Stimulated activated memory B cell treated with anti-CD40 and anti-IgM and Interleukin-4, amounts not matched to agents 10 μg/mL and 1 μg/mL and 100 μg/mL, for 72 hours (primary cell): ENCODE measurements at regions not wholly inside any gene's neighbourhood (a gene's known extent, or its start where the extent isn't known, plus 50 kb on each side); places are given as distances from the start of the nearest gene placed in this dataset.

ENCODE experiments used
- ATAC-seq: fragments of 150-1000 bp; cut with Tn5 transposase; 2 replicates; pipeline ENCODE4 v1.10.0; 2021
- H3K27ac Mint-ChIP-seq: one replicate; pipeline ENCODE4 v1.8.0; 2022; ENCODE audit warnings: mild to moderate bottlenecking, mixed read lengths
- H3K27me3 Mint-ChIP-seq: one replicate; pipeline ENCODE4 v1.8.0; 2022; ENCODE audit warnings: mixed read lengths
- H3K36me3 Mint-ChIP-seq: one replicate; pipeline ENCODE4 v1.8.0; 2022; ENCODE audit warnings: mixed read lengths
- H3K4me1 Mint-ChIP-seq: one replicate; pipeline ENCODE4 v1.8.0; 2022; ENCODE audit warnings: mixed read lengths
- H3K4me3 Mint-ChIP-seq: one replicate; pipeline ENCODE4 v1.8.0; 2022; ENCODE audit warnings: mild to moderate bottlenecking, moderate library complexity, mixed read lengths
- H3K9me3 Mint-ChIP-seq: one replicate; pipeline ENCODE4 v1.8.0; 2022; ENCODE audit warnings: mixed read lengths

GRCh38 chr22:48640890-48641841, 1186.5 kb downstream of the BRD1 start:
- H3K27ac Mint-ChIP-seq, result no peak overlapping the region
- H3K36me3 Mint-ChIP-seq, result no peaks in the 10 kb centered on the region
- H3K27me3 Mint-ChIP-seq, result no peaks in the 10 kb centered on the region
- no peak overlapping the region for H3K4me3 Mint-ChIP-seq
- no peaks in the 10 kb centered on the region for H3K4me1 Mint-ChIP-seq
- no peaks in the 10 kb centered on the region for H3K9me3 Mint-ChIP-seq
- ATAC-seq, result no peak

DNA sequence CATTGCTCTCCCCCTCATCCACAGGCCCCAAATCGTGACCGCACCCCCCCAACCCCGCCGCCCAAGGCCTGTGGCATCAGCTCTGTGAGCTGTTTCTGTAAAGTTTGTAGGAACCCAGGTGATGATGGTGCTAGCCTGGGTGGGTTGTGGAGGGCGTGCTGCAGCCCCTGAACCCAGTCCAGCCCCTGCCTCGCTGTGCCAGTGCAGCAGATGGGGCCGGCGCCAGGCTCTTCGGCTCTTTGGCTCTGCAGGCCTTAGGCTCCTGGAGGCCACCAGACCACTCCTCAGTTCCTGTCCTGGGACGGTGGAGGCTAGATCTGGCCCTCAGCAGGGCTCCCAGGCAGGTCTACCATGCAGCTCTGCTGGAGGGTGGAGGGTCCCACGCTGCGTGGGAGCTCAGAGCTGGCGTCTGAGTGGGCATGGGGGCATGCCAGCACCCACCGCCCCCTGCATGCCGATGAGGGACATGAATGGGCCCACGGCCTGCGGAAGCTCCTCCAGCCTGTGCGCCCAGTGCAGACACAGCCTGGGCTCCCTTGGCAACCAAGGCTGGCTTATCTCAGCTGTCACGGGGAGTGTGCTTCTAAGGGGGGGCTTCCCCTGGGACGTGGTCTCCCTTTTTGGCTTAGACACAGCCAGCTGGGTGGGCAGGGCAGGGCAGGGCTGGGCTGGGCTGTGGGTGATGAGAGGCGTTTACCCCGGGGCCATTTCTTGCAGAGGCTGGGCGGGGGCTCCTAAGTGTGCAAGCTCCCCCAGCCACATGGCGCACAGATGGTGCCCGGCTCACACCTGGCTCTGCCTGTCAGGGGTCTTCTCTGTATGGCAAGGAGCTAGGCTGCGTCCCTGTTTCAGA, 1187.6 kb downstream of the BRD1 start:
- Mint-ChIP-seq H3K36me3 (no peaks in the 10 kb centered on the region), H3K27ac (no peak overlapping the region), H3K9me3 (no peaks in the 10 kb centered on the region), H3K4me3 (no peak overlapping the region), H3K4me1 (no peaks in the 10 kb centered on the region), H3K27me3 (no peaks in the 10 kb centered on the region)
- no peak for ATAC-seq

DNA sequence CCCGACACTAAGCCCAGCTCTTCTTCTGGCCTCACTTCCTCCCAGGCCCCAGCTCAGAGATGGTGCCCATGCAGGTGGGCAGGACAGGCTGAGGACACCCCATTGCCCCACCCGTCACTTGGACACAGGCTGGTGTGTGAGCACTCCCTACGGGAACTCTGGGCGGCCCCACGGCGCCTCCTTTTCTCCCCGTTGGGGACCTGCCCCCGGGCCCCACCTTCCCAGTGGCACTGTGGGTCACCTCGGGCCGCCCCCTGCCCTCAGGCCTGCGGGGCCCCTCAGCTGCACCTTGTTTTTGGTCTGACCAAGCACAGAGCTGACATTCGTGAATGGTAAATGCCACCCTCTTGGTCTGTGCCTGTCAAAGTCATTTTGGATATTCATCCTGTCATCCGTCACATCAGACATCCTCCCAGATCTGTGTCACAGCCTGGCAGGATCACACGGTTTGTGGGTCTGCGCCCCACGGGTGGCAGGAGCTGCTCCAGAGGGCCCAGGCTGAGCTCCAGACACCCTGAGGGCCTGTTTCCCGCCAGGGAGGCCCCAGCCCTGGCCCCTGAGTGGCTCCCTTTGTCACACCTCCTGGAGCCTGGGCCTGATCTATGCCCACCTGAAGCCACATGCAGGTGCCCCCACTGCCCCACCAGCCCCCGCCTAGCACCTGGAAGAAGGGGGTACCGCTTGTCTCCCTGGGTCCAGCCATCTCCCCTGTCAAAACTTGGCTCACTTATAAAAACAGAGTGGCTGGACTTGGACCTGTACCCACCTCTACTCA, 1188.5 kb downstream of the BRD1 start:
- Mint-ChIP-seq H3K27me3 (no peaks in the 10 kb centered on the region), H3K27ac (no peak overlapping the region), H3K9me3 (no peaks in the 10 kb centered on the region), H3K4me1 (no peaks in the 10 kb centered on the region), H3K36me3 (no peaks in the 10 kb centered on the region), H3K4me3 (no peak overlapping the region)
- no peak for ATAC-seq

- Mint-ChIP-seq H3K27ac (no peak overlapping the region), H3K9me3 (no peaks in the 10 kb centered on the region), H3K36me3 (no peaks in the 10 kb centered on the region), H3K4me1 (no peaks in the 10 kb centered on the region), H3K27me3 (no peaks in the 10 kb centered on the region), H3K4me3 (no peak overlapping the region)
- ATAC-seq, result no peak
These were observed 1190.4 kb downstream of the BRD1 start for GRCh38 chr22:48637231-48637630.

GRCh38 chr22:48636746-48637145, 1190.9 kb downstream of the BRD1 start:
- H3K27ac Mint-ChIP-seq, result no peak overlapping the region
- H3K27me3 Mint-ChIP-seq, result no peaks in the 10 kb centered on the region
- no peaks in the 10 kb centered on the region for H3K9me3 Mint-ChIP-seq
- no peaks in the 10 kb centered on the region for H3K36me3 Mint-ChIP-seq
- ATAC-seq, result no peak
- H3K4me1 Mint-ChIP-seq, result no peaks in the 10 kb centered on the region
- H3K4me3 Mint-ChIP-seq, result no peak overlapping the region

GRCh38 chr22:48635816-48636215, 1191.9 kb downstream of the BRD1 start:
- Mint-ChIP-seq H3K27ac (no peak overlapping the region), H3K4me3 (no peak overlapping the region), H3K27me3 (no peaks in the 10 kb centered on the region), H3K4me1 (no peaks in the 10 kb centered on the region), H3K36me3 (no peaks in the 10 kb centered on the region), H3K9me3 (no peaks in the 10 kb centered on the region)
- no peak for ATAC-seq

- Mint-ChIP-seq H3K27me3 (no peaks in the 10 kb centered on the region), H3K4me1 (no peaks in the 10 kb centered on the region), H3K27ac (no peak overlapping the region), H3K36me3 (no peaks in the 10 kb centered on the region), H3K9me3 (no peaks in the 10 kb centered on the region), H3K4me3 (no peak overlapping the region)
- ATAC-seq, result no peak
These were observed 1192.6 kb downstream of the BRD1 start for GRCh38 chr22:48635031-48635430.

DNA sequence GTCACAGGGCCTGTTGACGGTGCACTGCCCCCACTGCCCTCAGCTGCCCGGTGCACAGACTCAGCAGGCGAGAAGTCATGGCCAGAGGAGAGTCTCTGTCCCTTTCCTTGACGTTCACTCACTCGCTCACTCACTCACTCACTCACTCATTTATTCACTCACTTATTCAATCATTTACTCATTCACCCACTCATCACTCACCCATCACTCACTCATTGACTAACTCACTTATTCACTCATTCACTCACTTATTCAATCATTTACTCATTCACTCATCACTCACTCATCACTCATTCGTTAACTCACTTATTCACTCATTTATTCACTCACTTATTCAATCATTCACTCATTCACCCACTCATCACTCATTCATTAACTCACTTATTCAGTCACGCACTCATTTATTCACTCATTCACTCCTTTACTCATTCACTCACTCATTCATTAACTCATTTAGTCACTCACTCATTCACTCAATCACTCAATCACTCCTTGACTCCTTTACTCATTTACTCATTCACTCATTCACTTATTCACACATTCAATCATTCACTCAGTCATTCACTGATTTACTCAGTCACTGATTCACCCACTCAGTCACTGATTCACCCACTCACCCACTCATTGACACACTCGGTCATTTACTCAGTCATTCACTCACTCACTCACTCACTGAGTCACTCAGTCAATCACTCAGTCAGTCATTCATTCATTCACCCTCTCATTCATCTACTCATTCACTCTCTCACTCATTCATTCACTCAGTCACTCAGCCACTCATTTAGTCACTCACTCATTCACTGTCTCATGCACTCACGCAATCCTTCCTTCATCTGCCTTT, 1193.5 kb downstream of the BRD1 start:
- Mint-ChIP-seq H3K27ac (no peak overlapping the region), H3K27me3 (no peaks in the 10 kb centered on the region), H3K4me3 (no peak overlapping the region), H3K4me1 (no peaks in the 10 kb centered on the region), H3K36me3 (no peaks in the 10 kb centered on the region), H3K9me3 (no peaks in the 10 kb centered on the region)
- ATAC-seq, result no peak

- Mint-ChIP-seq H3K4me1 (no peaks in the 10 kb centered on the region), H3K27me3 (no peaks in the 10 kb centered on the region), H3K36me3 (no peaks in the 10 kb centered on the region), H3K4me3 (no peak overlapping the region), H3K27ac (no peak overlapping the region), H3K9me3 (no peaks in the 10 kb centered on the region)
- peak; percentile 3 for ATAC-seq
These were observed 1194.9 kb downstream of the BRD1 start for GRCh38 chr22:48632646-48633246.

- Mint-ChIP-seq H3K4me1 (no peaks in the 10 kb centered on the region), H3K36me3 (no peaks in the 10 kb centered on the region), H3K9me3 (no peaks in the 10 kb centered on the region), H3K27ac (no peak overlapping the region), H3K27me3 (no peaks in the 10 kb centered on the region), H3K4me3 (no peak overlapping the region)
- peak; percentile 28 for ATAC-seq
These were observed 1196.3 kb downstream of the BRD1 start for GRCh38 chr22:48631288-48631863.

GRCh38 chr22:48630848-48631247, 1196.8 kb downstream of the BRD1 start:
- H3K36me3 Mint-ChIP-seq, result no peaks in the 10 kb centered on the region
- no peaks in the 10 kb centered on the region for H3K4me1 Mint-ChIP-seq
- H3K27me3 Mint-ChIP-seq, result no peaks in the 10 kb centered on the region
- no peak for ATAC-seq
- H3K4me3 Mint-ChIP-seq, result no peak overlapping the region
- H3K9me3 Mint-ChIP-seq, result no peaks in the 10 kb centered on the region
- H3K27ac Mint-ChIP-seq, result no peak overlapping the region

DNA sequence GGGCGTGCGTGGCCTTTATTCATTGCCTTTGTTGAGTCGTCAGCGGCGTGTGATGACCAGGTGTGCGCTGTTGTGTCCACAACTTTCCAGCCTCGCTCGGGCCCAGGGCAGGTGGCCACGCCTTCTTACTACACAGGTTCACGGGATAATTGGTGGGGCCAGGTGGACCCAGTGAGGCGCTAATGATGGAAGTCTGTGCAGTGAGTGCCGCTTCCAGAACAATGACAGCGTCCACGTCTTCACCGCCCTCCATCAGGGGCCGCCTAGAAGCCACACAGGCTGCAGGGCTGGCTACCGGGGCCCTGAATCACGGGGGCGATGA, 1197.3 kb downstream of the BRD1 start:
- Mint-ChIP-seq H3K36me3 (no peaks in the 10 kb centered on the region), H3K27ac (no peak overlapping the region), H3K4me1 (no peaks in the 10 kb centered on the region), H3K9me3 (no peaks in the 10 kb centered on the region), H3K4me3 (no peak overlapping the region), H3K27me3 (no peaks in the 10 kb centered on the region)
- no peak for ATAC-seq

DNA sequence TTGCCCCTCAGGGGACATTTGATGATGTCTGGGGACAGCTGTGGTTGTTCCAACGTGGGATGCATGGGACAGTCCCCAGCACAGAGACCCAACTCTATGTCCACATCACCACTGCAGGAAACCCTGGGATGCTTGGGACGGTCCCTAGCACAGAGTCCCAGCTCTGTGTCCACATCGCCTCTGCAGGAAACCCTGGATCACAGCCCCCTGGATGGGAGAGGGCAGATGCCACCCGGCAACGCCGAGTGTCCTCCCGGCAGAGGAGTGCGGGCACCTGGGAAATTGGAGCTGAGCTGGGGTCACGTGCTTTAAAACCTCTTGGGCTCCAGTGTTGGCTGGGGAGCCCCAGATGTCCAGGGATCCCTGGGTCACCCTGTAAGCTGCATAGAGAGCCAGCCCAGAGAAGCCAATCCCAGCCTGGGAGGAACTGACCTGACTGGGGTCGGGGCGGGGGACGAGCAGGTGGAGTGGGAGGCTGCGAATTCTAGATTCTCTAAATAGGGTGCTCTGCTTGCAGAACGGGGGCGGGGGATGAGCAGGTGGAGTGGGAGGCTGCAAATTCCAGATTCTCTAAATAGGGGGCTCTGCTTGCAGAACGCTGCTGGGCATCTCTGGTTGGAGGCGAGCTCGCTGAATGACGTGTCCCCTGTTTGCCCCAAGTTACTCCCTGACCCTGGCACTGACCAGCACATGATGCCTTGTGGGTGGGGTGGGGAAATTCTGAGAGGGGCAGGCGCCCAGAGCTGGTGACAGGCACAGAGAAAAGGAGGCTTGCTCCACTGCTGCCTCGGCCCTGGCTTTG, 1197.8 kb downstream of the BRD1 start:
- H3K4me3 Mint-ChIP-seq, result no peak overlapping the region
- ATAC-seq, result no peak
- no peaks in the 10 kb centered on the region for H3K36me3 Mint-ChIP-seq
- H3K4me1 Mint-ChIP-seq, result no peaks in the 10 kb centered on the region
- no peaks in the 10 kb centered on the region for H3K27me3 Mint-ChIP-seq
- no peak overlapping the region for H3K27ac Mint-ChIP-seq
- H3K9me3 Mint-ChIP-seq, result no peaks in the 10 kb centered on the region
